GM19043 (cell line): ENCODE measurements at regions not wholly inside any gene's neighbourhood (a gene's known extent, or its start where the extent isn't known, plus 50 kb on each side); places are given as distances from the start of the nearest gene placed in this dataset.
"Not testable (repeated sequence)": the region's sequence is repeated elsewhere in the genome, so short reads cannot be mapped to it uniquely, and the experiment has no call there.

Experiments
- ATAC-seq: cut with Tn5 transposase; IDR thresholded peaks from one replicate; pipeline ENCODE4 v1.9.1; 2021; ENCODE audit warnings: low read depth; ENCODE audit not compliant: unreplicated experiment

- no peak for ATAC-seq
Measured at GRCh38 chr12:25681580-25681979, 128.5 kb upstream of the LMNTD1 start.

GRCh38 chr12:25682421-25682820 lies 129.3 kb upstream of the LMNTD1 start:
- no peak for ATAC-seq

GRCh38 chr12:25684070-25684469 lies 131.0 kb upstream of the LMNTD1 start:
- no peak for ATAC-seq

DNA sequence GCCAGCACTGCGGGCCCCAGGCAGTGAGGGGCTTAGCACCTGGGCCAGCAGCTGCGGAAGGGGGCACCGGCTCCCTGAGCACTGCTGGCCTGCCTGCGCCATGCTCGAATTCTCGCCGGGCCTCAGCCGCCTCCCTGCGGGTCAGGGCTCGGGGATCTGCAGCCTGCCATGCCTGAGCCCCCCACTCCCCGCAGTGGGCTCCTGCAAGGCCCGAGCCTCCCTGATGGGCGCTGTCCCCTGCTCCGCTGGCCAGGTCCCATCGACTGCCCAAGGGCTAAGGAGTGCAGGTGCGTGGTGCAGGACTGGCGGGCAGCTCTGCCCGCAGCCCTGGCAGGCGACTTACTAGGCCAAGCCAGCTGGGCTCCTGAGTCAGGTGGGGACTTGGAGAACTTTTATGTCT lies 133.3 kb upstream of the LMNTD1 start:
- no peak for ATAC-seq

- ATAC-seq = no peak
Measured at GRCh38 chr12:25687226-25687625, 134.1 kb upstream of the LMNTD1 start.

- not testable (repeated sequence) for ATAC-seq
Measured at GRCh38 chr12:25688851-25689250, 135.8 kb upstream of the LMNTD1 start.

DNA sequence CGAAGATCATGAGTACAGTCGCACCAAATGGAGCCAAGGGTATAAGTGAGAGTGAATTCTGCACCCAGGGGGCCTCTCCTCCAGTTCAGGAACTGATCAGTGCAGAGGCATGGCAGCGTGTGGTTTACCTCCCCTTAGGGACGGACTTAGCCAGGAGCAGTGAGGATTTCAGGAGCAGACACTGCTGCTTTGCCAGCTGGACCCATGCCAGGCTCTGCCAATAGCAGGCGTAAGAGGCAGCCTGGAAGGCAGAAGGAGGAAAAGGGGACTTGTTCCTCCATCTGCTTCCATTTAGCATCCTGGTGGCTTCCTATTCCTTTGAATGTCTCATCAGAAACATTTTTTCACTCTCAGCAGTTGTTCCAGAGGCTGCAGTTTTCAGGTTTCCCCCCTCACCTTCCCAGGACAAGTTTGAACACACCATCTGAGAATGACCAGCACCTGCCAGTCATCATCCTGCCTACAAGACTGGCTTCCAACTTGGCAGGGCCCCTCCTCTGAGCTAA lies 137.0 kb upstream of the LMNTD1 start:
- ATAC-seq = no peak

- ATAC-seq = no peak
Measured at GRCh38 chr12:25690996-25691864, 138.1 kb upstream of the LMNTD1 start.

GRCh38 chr12:25691865-25692114 lies 138.7 kb upstream of the LMNTD1 start:
- ATAC-seq = no peak

DNA sequence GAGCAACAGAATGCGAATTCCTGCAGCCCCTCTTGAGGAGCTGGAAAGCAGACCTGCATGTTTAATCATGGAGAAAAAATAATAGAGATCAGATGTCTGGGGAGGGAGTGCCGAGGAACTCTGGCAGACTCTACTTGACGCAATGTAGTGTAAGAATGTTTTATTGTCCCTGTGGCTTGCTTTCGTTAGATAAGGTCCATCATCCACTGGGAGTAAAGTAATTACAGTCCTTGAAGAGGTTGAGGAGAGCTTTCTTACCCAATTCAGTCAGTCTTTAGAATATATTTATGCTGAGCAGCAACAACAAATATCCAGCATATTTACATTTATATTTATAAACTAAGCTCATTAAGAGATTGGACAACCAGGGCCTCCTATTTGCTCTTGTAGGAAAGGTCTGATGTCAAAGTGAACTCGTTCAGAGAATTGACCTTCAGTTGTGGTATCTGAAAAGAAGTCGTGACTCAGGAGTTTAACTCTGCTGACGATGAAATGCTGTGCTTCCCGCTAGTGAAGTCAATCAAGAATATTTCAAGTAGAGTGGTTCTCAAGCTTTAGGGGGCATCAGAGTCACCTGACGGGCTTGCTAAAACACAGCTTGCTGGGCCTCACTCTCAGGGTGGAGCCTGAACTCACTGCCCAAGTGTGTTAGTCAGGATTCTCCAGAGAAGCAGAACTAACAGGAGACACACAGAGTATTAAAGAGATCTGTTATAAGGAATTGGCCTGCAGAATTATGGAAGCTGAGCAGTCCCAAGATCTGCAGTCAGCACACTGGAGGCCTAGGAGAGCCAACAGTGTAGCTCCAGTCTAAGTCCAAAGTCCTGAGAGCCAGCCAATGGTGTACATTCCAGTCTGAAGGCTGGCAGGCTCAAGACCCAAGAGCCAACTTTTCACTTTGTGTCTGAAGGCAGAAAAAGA lies 139.3 kb upstream of the LMNTD1 start:
- no peak for ATAC-seq

DNA sequence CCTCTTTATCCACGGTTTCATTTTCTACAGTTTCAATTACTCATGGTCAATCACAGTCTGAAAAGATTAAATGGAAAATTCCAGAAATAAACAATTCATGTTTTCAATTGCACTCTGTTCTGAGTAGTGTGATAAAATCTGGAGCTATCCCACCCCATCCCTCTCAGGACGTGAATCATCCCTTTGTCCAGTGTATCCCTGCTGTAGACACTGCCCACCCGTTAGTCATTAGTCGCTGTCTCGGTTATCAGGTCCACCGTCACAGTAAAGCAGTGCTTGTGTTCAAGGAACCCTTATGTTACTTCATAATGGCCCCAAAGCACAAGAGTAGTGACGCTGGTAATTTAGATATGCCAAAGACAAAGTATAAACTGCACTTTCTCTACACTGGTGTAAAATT lies 141.0 kb upstream of the LMNTD1 start:
- no peak for ATAC-seq

DNA sequence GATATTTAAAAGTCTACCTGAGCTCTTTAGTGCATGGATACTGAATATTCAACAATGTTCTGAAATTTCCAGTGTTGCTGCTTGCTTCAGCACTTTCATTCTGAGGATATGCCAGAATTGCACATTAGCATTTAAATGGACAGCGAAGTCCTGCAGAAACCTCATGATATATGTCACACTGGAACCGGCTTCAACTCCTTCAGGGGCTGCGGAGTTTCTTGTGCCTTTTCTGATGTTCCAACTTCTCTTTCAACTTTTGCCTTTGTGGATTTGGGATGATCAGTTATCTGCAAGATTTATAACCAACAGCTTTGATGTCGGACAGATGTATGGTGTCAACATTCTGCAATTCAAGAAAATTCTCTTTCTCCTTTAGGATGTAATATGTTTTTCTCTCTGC lies 142.5 kb upstream of the LMNTD1 start:
- ATAC-seq = no peak

DNA sequence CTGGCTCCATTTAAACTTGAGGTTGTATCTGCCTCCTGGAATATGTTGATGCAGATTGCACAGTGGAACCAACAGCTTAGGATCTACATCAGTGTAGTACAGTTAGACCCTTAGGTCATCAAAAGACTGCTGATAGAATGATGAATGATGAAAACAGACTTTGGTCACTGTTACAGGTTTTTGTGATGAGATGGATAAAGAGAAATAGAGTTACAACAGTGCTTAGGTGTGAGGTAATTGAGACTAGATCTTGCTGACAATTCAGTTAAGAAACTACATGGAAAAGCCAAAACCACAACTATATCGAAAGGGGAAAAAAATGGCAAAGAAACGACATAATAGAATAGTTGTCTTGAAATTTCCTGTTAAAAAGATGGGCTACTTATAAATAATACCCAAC lies 145.7 kb upstream of the LMNTD1 start:
- ATAC-seq = no peak

DNA sequence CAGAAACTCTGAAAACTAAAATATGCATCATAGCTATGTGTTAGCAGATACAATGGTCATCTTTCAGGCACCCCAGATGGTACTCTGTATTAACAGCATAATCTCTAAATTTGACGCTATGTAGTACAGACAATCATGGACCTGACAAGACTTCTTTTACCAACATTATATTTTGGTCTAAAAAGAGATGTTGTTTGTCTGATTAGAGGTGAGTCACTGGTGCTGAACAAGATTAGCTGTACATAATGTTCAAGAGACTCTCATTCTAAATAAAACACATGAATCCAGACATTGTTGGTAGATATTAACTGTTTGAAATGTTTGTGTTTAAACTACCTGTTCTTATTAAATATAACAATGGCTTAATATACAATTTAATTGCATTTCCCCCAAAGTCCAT lies 146.4 kb upstream of the LMNTD1 start:
- no peak for ATAC-seq

DNA sequence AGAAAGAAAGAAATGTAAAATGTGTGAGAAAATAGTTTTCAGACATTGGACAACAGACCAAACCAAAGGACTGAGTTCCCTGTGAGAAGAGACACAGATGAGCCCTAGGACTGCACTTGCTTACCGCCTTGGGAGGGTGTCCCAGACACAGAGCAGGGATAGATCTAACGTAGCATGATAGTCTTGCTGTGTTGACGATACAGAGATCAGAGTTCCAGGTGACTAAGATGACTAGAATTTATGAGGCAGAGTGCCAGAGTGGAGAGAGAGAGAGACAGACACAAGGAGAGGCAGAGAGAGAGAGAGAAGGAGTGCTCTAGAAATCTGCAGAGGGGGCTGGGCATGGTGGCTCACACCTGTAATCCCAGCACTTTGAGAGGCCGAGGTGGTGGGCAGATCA lies 148.2 kb upstream of the LMNTD1 start:
- ATAC-seq = no peak

DNA sequence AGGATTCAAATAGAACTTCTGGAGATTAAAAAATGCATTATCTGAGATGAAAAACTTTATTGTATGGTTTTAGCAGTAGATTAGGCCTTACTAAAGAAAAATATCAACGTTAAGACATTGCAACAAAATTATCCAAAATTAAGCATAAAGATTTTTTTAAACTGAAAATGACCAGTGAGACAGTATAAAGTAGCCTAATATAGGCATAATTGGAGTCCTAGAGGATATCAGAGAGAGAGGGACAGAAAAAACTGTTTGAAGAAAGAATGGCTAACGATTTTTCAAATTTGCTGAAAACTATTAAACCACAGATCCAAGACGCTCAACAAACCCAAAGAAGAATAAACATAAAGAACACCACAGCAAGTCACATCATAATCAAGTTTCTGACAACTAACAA lies 149.5 kb upstream of the LMNTD1 start:
- ATAC-seq = no peak

- no peak for ATAC-seq
Measured at GRCh38 chr12:25705261-25705660, 152.2 kb upstream of the LMNTD1 start.

GRCh38 chr12:25706646-25707045 lies 153.6 kb upstream of the LMNTD1 start:
- ATAC-seq = not testable (repeated sequence)

DNA sequence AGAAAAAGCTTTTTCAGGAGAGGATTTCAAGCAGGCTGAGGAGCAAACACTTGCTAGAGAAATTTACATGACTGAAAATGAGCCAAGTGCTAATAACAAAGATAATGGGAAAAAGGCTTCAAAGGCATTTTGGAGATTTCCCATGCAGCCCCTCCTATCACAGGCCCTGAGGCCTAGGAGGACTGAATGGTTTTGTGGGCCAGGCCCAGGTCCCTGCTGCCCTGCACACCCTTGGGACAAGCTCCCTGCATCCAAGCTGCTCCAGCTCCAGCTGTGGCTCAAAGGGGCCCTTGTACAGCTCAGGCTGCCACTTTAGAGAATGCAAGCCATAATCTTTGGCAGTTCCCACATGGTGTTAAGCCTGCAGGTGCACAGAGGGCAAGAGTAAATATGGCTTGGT lies 154.0 kb upstream of the LMNTD1 start:
- no peak for ATAC-seq

DNA sequence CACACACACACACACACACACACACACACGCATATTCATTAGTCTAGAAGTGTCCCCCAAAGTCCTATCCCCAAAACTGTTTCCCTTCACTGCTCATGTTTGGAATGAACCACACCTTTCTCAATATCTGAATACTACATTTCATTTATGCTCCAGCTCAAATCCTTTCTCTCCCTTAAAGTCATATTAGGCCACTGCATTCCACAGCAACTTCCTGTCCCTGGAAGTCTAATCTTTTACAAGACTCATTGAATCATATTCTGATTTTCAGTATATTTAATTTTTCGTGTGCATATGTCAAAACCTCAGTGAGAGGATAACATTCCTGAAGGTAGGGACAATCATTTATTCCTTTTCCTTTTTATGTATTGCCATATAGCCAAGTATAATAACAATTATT lies 155.6 kb upstream of the LMNTD1 start:
- ATAC-seq = no peak

DNA sequence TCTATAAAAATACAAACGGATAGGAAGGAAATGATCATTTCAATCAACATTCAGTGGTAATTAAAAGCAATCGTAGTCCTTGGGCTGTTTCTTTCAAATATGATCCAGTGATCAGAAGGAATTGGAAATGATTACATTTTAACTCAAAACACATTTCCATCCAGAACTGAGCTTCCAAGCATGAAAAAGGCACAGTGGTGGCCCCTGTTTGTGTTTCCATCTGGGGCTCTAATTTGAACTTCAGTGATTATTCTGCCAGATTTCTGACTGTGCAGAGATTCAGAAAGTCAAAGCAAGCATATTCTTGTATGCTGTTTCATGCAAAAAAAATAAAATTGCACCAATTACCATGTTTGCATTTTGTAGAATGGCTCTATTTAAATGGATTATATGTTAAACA lies 157.0 kb upstream of the LMNTD1 start:
- no peak for ATAC-seq
